A204.1 (cell line): ENCODE measurements at regions not wholly inside any gene's neighbourhood (a gene's known extent, or its start where the extent isn't known, plus 50 kb on each side); places are given as distances from the start of the nearest gene placed in this dataset.

Experiments
- FAIRE-seq: peaks from 2 replicates; lab custom pipeline; 2012; peaks lifted over from hg19 to GRCh38; lab: Jason Lieb, UNC

DNA sequence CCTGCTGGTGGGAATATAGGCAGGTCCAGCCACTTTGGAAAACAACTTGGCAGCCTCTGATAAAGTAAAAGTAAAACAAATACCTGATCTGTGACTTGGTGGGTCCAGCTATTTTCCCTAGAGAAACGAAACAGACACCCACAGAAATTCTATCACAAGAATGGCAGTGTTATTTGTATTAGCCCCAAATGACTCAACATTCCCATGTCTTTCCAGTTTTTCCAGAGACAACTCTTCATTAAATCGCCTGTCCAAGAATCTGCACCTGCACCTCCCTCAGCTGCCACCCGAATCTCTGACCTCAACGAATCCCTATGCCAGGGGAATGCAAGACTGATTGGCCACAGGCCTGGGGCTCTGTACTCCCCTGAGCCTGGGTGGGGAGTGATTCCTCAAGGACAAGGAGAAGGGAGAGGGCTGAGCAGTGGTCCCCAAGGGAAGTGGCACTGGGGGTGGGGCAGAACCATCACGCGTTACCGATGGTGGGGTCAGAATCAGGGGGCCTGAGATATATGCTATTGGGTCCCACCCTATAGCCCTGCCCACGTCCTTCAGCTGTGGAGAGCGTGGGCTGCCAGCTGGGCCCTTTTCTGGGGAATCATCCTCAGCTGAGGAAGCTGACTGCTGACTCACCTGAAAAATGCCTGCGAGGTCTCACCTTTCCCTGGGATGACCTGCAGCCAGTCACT is 553.0 kb downstream of the PTPRU start:
- FAIRE-seq, result no peak

DNA sequence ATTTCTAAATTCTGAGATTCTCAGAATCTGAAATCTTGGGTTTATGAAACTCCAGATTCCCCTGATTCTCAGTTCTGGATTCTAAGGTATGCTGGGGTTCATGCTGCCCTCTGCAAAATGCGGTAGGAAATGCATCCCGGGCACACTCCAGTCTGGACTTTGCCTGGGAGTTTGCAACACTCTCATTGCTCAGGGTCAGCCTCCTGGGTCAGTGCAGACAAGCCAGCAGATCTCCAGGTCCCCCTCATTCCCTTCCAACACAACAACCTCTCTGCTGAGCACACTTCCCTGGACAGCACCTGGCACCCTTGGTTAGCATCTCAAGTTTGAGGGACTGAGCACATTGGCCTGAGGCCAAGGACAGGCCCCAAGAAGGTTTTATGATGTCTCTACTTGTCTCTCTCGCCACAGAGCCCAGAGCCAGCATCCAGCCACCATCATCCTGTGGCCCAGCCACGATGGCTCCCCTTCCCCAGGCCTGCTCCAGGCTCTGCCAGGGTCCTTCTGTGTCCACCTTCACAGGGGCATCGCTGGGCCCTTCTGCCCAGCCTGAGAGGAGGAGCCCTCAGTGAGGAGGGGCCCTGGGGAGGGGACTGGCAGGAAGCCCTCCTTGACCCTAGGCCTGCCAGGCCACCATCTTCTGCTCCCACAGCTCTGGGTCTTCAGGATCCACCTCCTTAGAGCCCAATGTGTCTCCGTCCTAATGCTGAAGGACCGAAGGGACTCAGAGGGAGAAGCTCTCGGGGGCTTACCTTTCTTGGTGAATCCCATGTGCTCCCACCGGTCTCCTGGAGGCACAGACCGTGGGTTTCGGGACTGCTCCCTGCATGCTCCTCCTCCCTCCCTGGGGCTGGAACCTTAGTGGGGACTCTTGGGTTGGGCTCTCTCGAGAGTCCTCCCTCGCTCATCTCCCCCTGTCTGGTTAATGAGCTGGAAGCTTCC is 550.7 kb downstream of the PTPRU start:
- FAIRE-seq, result no peak

DNA sequence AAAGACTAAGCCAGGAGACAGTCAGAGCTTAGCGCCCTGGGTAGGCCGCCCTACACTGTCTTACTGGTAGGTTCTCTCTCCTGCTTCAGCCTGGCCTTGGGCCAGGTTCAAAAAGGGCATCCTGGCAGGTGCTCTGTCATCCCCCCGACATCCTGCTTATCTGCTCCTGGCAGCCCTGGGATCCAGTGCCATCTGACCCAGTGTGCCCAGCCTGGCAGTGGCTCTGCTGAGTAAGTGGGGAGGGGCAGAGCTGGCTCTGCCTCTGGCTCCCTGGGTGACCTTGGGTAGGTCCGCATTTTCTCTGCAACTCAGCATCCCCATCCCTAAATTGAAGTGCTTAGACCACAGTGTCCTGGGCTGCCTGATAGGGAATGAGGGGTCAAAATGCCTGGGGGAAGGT is 549.9 kb downstream of the PTPRU start:
- FAIRE-seq, result no peak

DNA sequence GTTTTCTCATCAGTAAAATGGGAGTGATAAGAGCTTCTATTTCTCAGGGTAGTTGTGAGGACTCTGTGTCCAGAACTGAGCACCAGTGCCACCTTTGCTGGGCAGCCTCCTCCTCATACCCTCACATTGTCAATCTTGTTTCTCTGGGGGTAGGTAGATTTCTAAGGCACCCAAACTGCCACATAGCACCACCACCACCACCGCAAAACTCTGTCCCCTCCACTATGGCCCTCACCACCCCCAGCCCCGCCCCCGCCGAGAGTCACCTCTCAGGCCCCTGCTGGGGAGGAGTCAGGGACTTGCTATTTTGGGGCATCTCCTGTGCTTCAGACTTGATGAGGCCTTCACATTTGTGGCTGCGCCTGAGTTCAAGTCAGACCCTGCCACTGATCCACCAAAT is 549.2 kb downstream of the PTPRU start:
- FAIRE-seq, result no peak

DNA sequence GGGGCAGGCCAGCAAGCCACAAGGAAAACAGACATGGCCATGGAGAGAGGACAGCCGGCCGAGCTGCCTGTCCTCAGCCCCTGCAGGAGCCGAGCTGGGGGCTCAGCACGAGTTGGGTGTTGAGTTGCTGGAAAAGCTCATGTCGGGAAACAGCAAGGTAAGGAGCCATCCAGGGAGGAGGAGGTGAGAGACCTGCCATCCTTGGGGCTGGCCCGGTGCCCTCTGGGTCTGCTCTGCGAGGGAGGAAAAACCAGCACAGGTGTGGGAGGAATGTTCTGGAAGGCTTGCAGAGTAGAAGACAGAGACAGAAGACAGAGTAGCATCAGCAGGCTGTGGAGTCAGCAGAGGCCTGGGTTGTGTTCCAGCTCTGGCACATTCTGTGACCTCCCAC is 548.8 kb downstream of the PTPRU start:
- FAIRE-seq, result no peak

DNA sequence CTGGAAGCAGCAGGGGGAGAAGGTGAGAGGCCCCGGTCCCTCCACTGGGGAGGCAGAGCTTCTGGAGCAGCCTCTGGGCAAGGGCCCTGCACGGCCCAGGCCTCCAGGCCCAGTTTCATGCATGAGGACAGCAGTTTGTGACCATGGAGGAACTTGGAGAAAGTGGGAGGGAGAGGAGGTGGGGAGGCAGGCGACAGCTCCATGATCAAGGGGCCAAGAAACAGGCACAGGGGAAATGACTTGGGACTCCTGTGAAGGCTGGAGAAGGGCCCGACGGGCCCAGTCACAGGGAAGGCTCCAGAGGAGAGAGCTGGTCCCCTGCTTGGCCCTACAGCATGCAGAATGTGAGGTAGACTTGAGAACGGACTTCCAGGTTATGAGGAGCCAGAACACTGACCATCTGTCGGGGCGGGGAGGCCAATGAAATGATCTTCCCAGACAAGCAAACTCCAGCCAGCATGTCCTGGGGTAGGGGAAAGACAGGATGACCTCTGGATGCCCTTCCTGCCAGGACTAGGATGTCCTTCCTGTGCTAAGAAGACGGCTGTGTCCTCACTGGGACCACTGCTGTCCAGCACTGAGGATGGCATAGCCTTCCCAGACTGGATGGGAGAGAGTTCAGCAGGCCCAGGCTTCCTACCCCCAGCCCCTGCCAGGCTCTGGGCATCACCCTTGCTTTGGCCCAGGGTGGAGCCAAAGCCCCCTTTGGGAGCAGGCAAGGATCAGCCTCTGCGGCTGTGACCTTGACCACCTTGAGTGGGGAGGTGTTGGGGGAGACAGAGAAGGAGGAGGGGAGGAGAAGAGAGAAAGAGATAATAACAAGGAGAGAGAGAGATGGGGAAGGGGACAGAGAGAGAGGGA is 548.2 kb downstream of the PTPRU start:
- no peak for FAIRE-seq

DNA sequence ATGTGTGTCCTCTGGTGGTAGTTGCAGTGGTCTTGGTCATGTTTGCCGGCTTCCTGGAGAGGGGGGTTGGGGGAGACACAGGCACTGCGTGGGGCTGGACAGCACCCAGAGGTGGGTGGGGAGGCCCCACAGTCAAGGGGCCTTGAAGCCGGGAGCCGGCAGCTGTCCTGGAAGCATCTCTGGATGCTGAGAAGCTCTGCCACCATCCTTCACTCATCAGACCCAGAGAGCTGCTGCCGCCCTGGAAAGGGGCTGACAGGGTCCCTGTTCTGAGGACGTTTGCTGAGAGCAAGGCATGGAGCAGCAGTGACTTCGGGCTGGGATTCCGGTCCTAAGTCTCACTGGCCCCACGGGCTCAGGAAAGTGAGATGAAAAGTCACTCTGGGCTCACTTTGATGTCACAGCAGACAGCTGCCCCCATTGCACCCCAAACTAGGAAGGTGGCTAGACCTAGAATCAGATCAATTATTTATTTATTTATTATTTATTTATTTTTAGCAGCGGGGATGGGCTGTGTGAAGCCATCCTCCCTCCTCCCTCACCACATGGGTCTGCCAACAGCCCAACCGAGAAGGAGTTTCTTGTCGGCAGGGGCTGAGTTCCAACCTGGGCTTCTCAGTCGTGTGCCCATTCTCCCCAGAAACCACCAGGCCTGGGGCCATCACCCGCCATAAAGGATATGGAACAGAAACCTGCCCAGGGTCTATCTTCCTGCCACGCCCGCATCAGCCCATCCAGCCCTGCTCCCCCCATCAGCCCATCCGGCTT is 547.4 kb downstream of the PTPRU start:
- FAIRE-seq, result no peak

DNA sequence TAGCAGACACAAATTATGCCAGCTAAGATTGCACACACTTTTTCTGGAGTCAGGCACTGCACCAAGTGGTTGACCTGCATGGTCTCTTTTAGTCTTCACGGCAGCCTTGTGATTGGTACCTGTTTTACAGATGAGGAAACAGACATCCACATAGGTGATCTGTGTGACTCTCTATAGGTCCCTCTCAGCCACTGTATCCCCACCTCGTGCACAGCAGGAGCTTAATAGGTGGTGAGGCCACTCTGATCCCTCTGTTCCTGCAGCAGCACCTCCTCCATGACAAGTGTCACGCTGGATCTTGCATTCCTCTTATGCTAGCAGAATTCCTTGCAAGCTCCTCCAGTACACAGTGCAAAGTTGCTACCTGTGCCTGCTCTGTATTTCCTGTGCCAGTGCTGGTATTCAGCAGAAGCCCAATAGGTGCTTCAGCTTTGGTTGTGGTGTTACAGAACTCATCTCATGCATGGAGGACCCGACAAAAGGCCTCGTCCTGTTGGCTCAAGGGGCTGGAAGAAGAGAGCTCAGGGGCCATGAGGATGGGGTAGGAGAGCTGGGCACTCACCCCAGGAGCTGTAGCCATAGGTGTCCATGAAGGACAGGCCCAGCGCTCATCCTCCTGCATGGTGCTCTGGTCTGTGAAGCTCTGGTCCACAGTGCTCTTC is 546.7 kb downstream of the PTPRU start:
- FAIRE-seq, result no peak

DNA sequence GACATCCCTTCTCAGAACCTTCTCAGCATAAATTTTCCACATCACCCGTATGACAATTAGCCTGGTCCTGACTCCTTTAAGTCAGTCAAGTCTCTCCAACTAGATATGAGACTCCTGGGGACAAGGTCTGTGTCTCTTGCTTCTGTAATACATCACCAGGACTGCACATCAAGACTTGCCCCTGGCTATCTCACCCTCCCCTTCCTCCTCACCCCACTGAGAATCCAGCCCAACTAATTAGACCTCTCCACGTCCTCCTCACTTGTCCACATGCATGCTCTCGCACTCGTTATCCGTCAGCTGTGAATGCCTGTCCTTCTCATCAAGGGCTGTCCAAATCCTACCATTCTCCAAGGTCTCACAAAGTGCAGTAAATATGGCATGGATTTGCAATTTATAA is 542.8 kb downstream of the PTPRU start:
- no peak for FAIRE-seq

DNA sequence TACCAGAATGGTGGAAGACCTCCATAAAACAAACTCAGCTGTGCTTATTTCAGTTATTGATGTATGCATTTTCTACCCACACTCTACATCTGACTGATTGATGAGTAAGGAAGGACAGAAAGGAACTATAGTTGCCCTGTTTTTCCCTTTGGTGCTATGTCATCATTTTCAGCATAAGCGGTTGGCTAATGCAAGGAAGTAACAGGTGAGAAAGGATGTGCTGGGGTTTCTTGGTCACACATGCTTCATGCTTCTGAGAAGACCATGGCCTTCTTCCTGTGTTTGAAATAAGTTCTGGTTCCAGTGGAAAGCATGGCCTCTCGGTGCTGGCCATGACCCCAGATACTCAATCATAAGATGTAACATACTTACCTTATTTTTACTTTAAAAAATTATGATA is 541.2 kb downstream of the PTPRU start:
- FAIRE-seq, result no peak

DNA sequence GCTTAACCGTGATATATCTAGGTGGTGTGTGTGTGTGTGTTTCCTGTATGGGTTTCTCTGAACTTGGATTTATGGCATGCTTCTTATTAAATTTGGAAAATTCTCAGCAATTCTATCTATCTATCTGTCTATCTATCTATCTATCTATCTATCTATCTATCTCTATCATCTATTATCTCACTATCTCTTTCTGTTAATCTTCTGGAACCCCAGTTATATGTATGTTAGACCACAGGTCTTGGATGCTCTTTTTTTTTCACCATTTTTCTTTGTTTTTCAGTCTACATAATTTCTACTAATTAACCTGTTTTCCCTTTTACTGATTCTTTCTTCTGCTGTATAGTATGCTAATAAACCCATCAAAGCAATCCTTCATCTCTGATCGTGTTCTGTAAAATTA is 538.0 kb downstream of the PTPRU start:
- no peak for FAIRE-seq

DNA sequence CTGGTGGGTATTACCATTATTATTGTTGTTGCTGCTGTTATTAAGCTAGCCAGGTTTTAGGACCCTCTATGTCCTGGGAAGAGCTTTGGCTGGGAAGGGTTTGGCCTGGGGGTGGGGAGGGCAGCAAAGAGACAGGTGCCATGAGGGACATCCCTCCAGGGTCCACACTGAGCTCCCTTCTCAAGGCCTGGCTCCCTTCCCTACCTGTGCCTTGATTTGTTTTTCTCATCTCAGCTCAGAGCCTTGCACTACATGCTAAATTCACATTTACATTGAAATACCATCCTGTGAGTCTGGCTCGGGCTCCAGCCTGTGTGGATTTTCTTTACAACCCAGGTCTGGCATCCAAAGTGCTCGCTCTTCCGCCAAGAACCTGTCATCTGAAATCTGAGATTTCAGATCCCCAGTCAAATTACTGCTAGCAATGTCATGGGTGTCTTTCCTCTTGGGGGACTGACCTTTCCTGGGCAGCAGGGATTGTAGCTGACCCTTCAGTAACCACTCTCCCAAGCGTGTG is 536.3 kb downstream of the PTPRU start:
- FAIRE-seq, result no peak

DNA sequence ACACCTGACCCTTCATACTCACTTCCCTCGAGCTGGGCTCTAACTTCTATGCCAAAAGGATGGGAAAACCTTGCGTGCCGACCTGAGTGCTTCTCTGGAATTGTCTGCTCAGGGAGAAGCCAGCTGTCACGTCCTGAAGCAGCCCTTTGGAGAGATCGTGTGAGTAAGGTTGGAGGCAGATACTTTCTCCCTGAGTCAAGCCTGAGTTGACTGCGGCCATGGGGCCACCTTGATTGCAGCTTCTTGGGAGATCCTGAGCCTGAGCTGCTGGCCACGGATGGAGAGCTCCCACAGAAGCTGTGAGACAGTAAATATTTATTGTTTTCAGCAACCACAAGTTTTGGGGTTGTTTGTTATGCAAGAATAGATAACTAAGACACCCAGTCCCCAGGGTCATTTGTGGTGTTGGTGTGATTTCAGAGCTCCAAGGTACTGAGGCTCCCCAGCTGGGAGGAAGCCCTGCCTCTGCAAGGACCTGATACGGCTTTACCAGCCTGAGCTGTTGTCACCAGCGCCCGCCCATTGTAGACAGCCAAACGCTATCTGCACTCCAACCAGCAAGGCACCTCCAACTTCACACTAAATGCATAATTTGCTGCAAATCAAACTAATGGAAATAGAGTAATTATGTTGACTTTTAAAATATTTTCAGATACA is 531.6 kb downstream of the PTPRU start:
- FAIRE-seq, result no peak

DNA sequence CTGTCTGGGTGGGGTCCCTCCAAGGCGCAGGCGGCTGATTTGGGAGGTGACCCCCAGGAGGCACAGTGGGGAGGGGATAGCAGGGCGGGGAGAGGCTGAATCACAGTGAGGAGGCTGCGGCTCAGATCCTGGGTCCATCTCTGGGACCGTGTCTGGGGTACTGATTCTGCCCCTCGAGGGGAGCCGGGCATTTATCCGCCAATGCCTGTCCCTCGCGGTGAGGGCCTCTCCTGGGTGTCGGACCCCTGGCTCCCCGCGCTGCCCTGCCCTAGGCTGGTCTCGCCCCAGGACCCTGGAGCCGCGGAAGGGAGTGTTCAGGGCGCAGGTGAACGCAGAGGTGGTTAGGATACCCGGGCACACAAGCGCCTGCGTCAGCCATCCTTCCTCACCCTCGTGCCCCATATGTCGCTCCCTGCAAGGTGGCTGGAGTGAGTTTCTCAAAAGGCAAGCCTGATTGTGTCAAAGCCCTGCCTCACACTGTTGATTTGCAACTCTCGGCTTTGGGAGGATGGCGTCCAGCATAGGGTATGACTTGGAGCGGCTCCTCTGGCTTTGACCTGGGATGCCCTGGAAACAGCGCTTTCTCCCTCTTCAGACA is 530.9 kb downstream of the PTPRU start:
- FAIRE-seq, result no peak

DNA sequence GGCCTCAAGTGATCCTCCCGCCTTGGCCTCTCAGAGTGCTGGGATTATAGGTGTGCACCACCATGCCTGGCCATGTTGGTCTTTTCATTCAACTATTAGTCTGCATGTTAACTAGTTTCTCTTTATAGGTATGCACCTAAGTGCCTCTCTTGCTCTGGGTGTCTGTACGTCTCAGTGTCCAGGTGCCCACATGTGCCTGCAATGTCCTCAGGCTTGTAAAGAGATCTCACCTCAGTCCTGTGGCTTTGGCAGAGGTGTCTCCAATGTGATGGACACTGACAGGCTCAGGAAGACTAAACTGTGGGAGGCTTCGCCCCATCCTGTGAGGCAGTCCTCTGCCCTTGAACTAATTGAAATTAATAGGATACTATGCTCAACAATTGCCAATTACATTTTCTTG is 526.3 kb downstream of the PTPRU start:
- FAIRE-seq, result no peak

DNA sequence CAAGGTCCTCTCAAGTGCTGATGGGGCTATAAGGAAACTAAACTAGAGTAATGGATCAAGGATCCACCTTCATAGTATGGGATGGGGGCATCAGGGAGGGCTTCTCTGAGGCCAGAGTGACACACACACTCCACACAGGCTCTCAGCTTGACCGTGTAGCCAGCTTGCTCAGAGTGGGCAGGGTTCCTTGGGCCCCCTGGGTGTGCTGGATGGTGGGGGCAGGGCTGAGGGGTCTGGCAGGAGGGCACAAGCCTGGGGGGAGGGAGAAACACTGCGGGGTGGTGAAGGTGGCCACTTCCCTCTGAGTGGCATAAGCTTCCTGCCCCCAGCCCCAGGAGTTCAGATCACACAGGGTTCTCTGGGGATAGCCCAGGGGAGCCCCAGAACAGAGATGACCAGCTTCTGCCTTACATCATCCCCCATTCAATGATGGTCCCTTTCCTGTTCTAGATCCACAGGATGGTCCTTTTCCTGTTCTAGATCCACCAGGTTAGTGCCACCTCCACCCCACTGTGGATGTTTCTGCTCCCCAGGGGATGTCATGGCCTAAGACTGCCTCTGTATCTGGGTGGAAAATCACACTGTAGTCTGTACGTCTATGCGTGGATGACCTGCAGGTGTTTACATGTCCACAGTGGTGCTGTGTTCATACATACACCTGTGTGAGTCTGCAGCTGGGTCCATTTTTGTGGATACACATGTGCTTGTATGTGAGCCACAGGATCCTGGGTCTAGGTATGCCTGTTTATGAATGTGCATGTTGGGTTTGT is 525.0 kb downstream of the PTPRU start:
- no peak for FAIRE-seq

DNA sequence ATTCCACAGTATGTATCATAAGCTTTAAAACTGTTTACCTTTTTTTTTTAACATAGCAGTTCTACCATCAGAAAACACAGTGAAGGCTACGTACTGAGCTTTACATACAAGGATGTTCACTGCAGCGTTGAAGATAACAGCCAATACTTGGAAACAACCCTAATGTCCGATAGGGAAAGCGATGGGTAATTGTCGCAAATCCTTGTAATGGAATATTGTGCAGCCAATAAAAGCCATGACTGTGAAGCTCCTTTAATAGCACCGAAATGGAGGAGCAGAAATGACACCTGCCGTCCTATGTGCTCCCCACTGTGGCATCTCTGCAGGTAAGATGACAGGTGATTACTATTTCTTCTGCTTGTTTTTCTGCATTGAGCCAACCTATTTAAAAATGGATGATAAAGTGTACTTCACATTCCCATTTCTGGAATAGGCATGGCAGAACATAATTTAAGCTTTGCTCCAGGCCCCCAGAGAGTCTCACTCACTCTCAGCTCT is 523.8 kb downstream of the PTPRU start:
- FAIRE-seq, result no peak

DNA sequence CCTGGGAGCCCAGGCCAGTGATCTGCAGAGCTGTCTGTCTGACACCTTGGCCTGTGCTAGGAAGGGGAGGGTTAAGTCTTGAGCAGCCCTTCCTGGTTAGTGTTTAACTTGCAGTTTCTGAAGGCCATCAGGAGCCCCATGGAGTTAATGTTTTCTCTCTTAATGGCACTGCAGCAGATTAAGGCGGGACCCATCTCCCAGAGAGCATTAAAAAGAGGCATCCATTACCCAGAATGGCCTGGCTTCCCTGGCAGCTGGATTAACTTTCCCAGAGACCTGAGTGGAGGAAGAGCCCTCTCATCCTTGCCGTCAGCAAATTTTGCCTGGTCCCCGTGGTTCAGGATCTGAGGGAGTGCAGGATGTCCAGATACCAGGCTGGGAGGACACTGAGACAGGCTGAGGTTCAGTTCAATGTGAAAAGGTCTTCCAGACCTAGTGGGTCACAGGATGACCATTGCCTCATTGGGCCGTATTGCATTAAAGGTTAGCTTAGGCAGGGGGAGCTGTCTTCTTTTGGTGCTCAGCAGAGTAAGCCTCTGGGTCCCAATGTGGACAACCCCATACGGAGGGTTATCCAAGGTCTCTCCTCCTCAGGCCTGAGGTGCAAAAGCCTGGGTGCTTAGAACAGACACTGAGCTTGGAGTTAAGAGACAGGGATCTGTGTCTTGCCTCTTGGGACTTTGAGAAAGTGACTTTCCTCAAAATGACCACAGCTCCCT is 522.6 kb downstream of the PTPRU start:
- no peak for FAIRE-seq
